Activated naive CD4-positive, alpha-beta T cell (primary cell): ENCODE measurements at regions not wholly inside any gene's neighbourhood (a gene's known extent, or its start where the extent isn't known, plus 50 kb on each side); places are given as distances from the start of the nearest gene placed in this dataset.
"Not testable (repeated sequence)": the region's sequence is repeated elsewhere in the genome, so short reads cannot be mapped to it uniquely, and the experiment has no call there.

Source experiments
- DNase-seq, 4 experiments: peaks; one replicate each; lab custom pipeline; 2025; lab: John Stamatoyannopoulos, UW

DNA sequence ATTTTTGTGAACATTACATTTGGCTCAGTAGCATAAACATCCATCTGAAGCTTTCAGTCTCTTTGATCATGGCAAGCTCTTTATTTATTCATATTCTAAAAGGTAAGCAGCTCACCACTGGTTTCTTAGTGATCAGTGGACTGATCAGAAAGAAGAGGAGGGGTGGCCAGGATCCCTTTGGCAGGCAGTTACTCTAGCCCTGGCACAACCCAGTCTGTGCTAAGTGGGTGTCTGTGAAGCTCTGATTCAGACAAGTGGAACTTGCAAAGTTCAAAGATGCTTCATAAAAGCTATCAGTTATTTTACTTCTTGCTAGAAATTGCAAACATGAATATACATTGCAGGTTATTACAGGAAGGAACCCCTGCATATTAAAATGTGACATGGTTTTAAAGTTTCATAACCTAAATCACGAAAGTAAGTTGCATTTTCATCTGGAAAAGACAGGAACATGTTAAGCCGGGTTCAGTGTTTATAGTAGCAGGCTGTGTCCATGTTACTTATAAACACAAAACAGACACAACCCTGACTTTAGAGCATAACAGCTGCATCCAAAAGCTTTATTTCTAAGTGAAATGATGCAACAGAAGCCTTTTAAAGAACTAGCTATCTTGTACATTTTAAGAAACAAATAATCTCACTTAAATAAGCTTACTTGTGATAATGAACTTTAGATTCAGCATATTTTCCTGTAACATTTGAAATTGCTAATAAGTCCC is 785.3 kb downstream of the MCTP2 start:
- no peak for DNase-seq

DNA sequence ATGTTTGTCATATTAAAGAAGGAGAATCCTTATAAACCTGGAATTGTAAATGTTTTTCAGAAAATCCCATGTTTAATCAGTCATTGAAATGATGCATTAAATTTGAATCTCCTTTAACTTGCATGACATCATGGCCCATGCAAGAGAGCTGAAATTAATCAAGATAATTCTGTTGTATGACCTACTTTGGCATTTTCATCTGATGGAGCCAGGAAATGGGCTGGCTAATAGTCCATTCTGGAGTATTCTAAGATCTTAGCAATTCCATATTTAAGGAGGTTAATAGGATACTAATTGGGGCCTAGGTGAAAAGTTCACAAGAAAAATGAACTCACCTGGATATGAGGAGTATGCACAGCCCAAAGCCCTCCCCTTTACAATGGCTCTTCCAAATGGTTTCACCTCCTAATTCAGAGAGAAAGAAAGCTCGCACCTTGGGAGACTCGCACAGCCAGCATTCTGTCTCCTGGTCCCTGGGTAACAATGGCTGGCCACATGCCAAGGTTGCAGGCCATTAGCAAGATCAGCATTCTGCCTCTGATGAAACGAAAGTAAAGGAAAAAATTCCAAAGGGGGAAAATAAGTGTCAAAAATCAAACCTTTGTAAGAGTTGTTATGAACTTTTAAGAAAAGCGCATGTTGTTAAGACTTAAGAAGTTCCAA is 786.4 kb downstream of the MCTP2 start:
- DNase-seq, result no peak

DNA sequence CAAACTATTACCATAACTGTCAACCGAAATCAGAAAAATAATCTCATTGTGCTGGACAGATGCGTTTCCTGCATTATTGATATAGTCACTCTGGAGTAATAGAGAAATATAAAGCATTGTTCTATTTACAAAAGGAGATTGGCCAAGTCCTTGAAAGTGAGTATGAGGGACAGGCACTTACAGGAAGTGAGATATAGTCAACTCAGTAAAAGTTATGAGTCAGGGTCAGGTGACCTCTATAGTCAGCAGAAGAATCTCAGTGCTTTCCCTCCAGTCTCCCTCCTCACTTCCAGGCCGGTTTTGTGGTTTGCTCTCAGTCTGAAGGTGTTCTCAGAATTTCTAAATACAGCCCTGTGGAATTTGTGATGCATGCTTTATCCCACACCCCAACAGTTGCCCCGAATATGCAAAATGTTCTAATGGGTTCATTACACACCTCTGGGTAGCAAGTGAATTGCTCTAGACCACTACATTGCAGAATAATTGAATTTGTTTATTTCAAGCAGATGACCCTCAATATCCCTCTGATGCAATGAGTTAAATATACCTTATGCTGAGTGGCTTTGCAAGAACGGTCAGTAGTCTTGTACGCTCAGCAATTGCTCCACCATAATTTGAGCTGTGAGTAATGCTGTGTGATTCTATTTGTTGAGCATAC is 787.7 kb downstream of the MCTP2 start:
- no peak for DNase-seq

DNA sequence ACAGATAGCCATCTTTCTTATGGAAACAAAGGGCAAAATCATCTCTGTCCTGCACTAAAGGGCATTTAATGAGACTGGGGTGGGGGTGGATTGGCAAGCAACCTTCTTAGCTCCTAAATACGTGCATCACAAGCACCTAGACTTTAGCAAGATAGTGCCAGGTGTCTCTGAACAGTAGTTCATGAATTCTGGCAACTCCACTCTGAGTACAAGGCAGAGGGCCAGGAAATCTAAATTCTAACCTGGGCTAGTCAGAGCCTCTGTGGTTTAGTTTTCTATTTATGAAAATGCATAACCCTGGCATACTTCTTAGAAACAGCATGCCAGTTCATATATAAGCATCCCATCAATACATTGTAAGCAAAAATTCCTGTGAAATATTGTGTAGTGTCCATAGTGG is 788.5 kb downstream of the MCTP2 start:
- DNase-seq, result no peak

DNA sequence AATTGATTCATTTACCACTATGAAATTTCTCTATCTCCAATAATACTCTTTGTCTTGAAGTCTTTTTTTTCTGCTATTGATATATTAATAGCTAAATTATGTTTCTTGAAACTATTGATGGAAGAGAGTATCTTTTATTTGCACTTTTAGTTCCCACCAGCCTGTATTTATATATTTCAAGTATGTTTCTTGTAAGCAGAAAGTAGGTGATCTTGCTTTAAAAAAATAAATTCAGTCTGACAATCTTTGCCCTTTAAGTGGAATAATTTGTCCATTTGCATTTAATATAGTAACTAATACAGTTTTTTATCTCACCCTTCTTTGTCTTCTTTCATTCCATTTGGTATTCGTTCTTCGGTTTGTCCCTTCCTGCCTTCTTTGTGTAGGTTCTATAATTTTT is 790.5 kb downstream of the MCTP2 start:
- DNase-seq, result no peak

DNA sequence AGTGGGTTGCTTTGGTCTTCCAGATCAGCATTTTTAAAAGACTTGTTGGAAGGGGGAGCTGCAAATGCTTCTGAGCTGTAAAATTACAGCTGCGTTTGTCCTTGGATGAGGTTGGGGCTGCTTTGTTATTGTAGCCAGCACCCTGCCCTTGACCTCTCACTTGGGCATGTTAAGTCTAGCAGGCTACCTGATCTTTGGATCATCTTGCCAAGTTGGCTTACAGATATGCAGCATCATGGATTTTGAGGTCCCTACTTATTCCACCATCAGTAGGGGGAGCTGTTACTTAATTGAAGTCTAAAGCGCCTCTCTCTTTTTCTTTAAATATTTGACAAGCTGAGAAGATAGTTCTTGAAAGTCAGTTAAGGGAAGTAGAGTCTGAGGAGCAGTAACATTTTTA is 793.0 kb downstream of the MCTP2 start:
- no peak for DNase-seq

DNA sequence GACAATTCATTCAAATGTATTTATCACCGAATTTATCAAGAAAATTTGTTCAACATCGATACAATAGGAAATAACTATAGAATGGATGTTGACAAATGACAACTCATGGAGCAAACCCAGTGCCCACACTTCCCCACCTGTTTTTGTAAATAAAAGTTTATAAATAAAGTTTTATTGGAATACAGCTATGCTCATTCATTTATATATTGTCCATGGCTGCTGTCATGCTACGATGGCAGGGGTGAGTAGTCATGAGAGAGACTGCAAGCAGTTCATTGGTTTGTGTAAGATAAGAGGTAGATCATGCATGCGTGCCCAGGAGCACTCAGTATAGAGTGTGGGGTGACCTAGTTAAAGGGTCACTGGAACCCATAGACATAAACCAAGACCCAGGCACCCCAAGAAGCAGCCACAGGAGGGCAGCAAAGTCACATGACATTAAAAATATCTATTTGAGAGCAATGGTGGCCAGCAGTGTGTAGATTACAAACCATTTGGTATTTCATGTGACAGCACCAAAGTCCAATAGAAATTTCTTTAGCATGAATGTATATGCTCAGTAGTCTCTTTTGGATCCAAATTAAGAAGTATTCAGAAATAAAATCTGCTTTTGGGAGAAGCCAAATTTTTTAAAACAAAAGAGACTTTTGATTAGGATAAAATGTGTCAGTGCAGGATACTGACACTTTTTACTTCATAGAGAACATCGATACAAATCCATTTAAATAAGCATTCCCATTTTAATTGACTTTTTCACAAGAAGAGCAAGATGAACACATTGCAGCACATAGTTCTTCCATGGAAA is 794.8 kb downstream of the MCTP2 start:
- DNase-seq, result no peak

DNA sequence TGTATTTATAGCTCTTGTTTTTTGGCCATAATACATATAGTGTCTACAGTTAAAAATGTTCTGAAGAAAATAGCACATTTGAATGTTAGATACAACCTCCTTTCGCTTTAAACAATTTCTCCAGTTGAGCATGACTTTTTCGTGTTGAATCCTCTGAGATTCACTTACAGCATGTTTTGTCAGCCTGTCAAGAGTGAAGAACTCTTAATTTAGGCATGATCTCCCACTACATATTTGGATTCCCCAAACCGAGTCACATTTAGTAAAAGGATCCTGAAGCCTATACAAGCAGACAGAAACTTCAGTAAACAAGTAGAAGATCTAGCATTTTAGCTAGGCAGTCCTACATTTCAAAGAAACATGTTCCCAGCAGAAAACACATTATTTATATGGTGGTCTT is 796.6 kb downstream of the MCTP2 start:
- no peak for DNase-seq

DNA sequence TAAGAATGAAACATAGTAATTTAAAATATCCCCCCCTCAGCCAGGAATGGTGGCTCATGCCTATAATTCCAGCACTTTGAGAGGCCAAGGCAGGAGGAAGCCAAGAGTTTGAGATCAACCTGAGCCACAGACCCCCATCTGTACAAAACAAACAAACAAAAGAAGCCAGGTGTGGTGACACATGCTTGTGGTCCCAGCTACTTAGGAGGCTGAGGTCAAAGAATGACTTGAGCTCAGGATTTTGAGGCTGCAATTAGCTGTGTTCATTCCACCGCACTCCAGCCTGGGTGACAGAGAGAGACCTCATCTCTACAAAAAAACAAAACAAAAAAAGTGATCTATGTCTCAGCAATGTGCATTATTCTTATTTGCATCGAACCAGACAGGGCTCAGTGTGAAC is 800.8 kb downstream of the MCTP2 start:
- DNase-seq, result no peak

DNA sequence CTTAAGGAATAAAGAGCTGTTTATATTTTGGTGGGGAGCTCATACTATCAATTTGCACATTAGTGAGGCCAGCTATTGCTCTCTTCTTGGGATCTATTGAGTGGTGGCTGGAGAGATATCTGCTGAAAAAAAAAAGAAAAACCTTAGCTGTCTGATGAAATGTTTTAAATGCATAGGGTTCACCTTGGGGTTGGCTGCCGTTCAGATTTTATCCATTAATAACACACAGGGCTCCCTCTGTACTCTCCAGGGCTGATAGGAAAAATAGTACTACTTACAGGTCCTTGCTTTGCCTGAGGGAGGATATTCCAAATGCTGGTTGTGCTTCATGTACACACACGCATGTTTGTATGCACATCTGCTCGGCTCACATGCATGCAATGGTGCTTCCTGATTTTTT is 803.7 kb downstream of the MCTP2 start:
- DNase-seq, result no peak

DNA sequence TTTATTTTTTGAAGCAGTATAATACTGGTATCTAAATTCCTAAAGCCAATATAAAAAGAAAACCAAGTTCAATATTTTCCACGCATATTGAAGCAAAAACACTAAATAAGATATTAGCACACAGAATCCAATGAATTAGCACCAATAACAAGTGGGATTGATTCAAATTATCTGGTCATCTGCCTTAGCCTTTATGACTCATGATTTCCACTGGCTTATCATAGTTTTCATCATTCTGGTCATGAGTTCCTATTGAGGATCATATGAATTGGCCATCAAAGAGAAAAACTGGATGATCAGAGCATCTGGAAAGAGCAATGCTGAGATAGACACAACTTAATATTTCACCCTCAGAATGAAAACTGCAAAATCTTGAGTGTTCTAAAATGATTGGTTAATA is 809.9 kb downstream of the MCTP2 start:
- no peak for DNase-seq

DNA sequence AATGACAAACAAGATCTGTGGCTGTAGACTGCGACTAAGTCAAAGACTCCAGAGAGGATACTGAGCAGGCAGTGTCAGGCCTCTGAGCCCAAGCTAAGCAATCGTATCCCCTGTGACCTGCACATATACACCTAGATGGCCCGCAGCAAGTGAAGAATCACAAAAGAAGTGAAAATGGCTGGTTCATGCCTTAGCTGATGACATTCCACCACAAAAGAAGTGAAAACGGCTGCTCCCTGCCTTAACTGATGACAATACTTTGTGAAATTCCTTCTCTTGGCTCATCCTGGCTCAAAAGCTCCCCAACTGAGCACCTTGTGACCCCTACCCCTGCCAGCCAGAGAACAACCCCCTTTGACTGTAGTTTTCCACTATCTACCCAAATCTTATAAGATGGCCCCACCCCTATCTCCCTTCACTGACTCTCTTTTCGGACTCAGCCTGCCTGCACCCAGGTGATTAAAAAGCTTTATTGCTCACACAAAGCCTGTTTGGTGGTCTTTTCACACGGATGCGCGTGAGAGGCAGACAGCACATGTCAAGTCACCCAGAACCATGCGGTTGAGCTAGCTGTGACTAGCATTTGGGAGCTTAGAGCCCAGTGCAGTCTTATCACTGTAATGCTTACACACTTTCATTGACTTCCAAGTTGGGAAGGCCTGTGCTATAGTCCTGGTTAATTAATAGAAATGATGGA is 812.0 kb downstream of the MCTP2 start:
- not testable (repeated sequence) for DNase-seq

DNA sequence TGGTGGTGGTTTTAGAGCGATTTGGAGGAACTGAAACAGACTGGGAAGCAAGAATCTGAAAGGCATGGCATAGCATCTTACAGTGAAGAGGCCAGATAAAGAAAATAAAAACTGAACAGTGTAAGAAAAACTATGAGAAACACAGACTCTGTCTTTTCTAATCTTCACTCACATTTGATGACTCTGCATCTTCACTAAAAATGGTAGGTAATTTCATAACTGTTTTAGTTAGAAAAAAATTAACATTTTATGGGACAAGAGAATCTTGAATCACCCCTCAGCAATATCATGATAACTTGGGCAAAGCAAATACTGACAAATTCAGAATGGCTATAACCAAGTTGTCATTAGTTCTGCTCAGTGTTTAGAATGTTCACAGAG is 812.6 kb downstream of the MCTP2 start:
- no peak for DNase-seq

DNA sequence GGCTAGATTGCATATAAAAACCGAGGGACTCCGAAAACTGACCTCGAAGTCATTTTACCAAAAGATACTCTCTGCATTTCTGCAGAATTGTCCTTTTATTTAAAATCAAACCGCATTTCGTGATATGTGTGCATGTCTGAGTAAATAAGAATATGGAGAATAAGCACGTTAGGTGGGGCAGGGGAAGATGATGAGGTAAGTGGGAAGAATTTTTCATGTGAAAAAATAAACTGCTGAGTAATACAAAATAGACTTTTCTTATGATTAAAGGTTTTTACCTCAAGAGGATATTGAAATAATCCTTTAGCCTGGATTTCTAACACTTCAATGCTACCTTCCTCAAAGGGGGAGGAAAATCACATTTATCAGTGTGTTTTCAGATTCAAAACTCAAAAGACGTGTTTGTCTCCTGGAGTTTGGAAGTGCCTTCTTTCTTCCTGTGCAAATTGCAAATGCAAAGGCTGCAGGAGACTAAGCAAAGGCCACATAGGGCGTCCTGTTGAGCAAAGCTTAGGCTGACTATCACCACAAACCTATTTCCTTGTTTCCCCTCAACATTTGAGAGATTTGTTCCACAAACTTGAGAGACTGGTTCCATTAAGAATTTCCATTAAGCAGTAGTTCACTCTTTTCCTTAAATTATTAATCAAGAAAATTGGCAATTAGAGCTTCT is 813.5 kb downstream of the MCTP2 start:
- no peak for DNase-seq

DNA sequence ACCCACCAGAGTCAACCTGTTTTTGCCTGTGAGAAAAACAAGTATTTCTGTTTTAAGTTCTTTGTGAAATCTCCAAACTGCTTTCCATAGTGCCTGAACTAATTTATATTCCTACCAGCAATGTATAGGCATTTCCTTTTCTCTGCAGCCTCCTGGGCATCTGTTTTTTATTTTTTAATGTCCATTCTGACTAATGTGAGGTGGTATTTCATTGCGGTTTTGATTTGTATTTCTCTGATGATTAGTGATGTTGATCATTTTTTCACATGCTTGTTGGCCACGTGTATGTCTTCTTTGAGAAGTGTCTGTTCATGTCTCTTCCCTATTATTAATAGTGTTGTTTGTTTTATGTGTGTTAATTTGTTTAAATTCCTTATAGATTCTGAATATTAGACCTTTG is 820.5 kb downstream of the MCTP2 start:
- no peak for DNase-seq

DNA sequence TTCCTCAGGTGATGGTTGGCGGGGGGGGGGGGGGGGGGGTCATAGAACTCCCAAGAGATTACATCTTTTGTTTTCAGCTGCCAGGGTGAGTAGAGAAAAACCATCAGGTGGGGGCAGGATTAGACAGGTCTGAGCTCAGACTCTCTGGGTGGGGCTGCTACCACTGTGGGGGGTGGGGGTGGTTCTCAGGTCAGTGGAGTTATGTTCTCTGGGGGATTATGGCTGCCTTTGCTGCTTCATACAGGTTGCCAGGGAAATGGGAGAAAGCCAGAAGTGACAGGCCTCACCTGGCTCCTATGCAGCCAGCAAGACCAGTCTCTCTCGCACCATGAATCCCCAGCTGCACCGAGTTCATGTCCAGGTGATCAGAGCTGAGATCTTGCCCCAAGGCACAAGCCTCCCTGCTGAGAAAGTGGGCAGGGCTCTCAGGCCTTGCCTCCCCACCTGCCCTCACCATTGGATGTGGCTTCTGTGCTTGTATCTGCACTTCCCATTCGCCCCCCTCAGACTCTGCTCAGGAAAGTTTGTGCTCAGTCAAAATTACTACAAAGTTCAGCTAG is 828.1 kb downstream of the MCTP2 start:
- no peak for DNase-seq

DNA sequence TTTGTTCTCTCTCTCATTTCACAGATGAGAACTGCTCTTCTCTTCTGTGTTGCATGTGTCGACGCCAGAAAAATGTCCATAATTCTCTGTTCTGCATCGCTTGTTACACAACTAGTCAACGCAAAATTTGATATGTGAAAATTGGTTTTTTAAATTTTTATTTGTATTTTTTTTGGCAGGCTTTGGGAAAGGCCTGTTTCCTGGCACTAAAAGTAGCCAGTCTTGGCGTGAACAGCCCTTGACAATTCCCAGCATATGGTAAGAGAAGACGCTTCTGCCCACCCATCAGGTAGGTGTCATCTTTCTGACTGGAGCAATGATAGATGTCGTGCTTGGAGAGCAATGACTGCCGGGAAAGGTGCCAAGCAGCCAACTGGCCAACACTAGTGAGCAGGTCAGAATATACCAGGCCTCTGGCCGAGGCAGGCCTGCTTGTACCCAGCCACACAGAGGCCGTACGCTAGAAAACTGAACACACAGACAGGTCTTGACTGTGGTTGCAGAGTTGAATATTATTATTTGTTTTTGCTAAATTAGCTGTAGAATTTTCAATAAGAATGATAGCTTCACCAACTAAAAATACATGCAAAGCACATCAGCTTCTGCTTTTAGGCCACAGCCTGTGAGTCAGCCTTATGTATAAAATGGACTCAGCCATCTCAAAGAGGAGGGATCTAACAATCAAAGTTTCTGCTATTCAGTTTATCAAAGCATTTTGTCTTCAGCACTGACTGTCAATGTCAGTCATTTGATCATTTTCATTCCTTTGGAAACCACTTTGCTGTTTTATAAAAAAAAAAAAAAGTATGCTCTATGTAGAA is 837.5 kb downstream of the MCTP2 start:
- no peak for DNase-seq

DNA sequence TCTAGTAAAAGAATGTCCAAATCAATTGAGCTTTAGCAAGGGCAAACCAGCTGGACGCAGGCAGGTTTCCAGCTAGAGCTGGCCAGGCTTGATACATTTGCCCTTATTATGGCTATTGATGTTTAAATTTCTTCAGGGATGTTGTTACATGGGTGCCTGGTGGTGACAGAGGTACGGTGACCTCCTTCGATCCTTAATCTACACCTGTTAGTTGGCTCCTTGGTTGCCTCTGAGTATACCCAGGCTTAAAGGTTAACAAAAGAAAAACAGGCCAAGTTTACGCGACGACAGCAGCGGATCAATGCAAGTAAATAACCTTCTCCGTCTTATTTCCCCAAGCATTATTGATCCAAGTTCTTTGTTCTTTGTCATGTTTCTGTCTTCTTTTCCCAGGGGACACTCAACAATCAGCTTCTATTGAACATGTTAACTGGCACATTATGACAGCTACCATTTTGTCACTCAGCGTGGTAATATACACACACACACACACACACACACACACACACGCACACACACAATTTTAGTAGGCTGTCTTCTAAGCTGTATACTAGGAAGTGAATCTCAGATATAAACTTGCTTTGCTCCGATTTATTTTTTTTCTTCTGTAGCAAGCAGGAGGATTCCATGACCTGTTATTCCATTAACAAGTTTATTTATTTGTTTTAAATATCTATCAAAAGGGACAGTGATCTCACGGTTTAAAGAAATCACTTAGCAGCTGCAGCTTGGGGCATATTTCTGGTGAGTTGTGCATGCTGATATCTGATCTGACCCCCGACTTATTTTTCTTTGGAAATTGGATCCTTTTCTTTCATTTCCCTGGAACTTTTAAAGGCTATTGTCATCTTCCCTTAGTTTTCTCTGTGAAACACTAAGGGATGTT is 844.7 kb downstream of the MCTP2 start:
- DNase-seq, result no peak

DNA sequence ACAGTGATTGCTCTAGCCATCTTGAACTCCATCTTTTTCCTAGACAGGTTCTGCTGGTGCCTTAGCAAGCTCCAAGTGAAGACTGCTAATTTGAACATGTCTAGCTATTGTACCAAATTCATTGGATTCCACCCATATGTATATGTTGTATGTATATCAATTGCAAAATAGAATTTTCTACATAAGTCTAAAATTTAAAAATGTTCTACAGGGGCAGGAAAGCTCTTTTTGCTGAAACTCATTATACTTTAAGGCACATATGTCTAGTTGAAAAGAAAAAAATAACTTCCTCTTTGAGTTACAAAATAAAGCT is 845.3 kb downstream of the MCTP2 start:
- no peak for DNase-seq
